ENCODE measurements at regions not wholly inside any gene's neighbourhood (a gene's known extent, or its start where the extent isn't known, plus 50 kb on each side); places are given as distances from the start of the nearest gene placed in this dataset.

GRCh38 chr3:106247902-106248684 lies 379.3 kb upstream of the CBLB start:
- Histone ChIP-seq H3K4me1 (no peaks in the 10 kb centered on the region), H3K27ac (no peak overlapping the region), H3K36me3 (no peaks in the 10 kb centered on the region), H3K9me3 (no peaks in the 10 kb centered on the region), H3K4me3 (no peak overlapping the region), H3K27me3 (no peaks in the 10 kb centered on the region)
- TF ChIP-seq, protein P1, sequence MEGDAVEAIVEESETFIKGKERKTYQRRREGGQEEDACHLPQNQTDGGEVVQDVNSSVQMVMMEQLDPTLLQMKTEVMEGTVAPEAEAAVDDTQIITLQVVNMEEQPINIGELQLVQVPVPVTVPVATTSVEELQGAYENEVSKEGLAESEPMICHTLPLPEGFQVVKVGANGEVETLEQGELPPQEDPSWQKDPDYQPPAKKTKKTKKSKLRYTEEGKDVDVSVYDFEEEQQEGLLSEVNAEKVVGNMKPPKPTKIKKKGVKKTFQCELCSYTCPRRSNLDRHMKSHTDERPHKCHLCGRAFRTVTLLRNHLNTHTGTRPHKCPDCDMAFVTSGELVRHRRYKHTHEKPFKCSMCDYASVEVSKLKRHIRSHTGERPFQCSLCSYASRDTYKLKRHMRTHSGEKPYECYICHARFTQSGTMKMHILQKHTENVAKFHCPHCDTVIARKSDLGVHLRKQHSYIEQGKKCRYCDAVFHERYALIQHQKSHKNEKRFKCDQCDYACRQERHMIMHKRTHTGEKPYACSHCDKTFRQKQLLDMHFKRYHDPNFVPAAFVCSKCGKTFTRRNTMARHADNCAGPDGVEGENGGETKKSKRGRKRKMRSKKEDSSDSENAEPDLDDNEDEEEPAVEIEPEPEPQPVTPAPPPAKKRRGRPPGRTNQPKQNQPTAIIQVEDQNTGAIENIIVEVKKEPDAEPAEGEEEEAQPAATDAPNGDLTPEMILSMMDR (IDR thresholded peaks at IDR 0.05), result no peak
- TF ChIP-seq POLR2A (IDR thresholded peaks at IDR 0.05), result no peak
- intact Hi-C loops (cut with DNase I; ENCODE audit: low total_unique reads), result no loop called here
- no peak for DNase-seq

DNA sequence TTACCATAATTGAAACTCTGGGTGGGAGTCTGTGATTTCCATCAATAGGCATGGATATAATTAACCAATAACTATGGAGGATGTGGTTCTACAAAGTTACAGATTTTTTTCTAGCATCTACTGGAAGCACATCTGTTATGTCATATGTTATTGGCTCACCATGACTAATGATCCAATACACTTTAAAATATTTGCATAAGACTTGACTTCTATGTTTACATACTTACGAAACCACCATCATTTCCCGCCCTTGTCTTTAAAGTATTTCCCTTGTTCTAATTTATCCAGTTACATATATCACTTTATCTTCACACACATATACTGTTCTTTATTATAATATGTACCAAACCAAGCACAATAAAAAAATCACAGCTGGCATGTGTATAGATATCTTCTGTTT lies 380.3 kb upstream of the CBLB start:
- intact Hi-C loops (cut with DNase I; ENCODE audit: low total_unique reads), result no loop called here
- DNase-seq, result no peak
- H3K4me1 ChIP-seq, result no peaks in the 10 kb centered on the region
- H3K9me3 ChIP-seq, result no peaks in the 10 kb centered on the region
- no peaks in the 10 kb centered on the region for H3K36me3 ChIP-seq
- TF ChIP-seq POLR2A (IDR thresholded peaks at IDR 0.05), result no peak
- TF ChIP-seq, protein P1 (IDR thresholded peaks at IDR 0.05), result no peak
- no peak overlapping the region for H3K27ac ChIP-seq
- no peak overlapping the region for H3K4me3 ChIP-seq
- no peaks in the 10 kb centered on the region for H3K27me3 ChIP-seq

GRCh38 chr3:106249981-106250380 lies 381.2 kb upstream of the CBLB start:
- Histone ChIP-seq H3K27ac (no peak overlapping the region), H3K4me1 (no peaks in the 10 kb centered on the region), H3K27me3 (no peaks in the 10 kb centered on the region), H3K9me3 (no peaks in the 10 kb centered on the region), H3K4me3 (no peak overlapping the region), H3K36me3 (no peaks in the 10 kb centered on the region)
- no peak for DNase-seq
- TF ChIP-seq, protein P1 (IDR thresholded peaks at IDR 0.05), result no peak
- TF ChIP-seq POLR2A (IDR thresholded peaks at IDR 0.05), result no peak
- intact Hi-C loops (cut with DNase I; ENCODE audit: low total_unique reads), result no loop called here

- intact Hi-C loops (cut with DNase I; ENCODE audit: low total_unique reads), result no loop called here
- DNase-seq, result no peak
- no peaks in the 10 kb centered on the region for H3K27me3 ChIP-seq
- H3K36me3 ChIP-seq, result no peaks in the 10 kb centered on the region
- H3K27ac ChIP-seq, result no peak overlapping the region
- TF ChIP-seq, protein P1 (IDR thresholded peaks at IDR 0.05), result no peak
- no peak for TF ChIP-seq POLR2A (IDR thresholded peaks at IDR 0.05)
- no peak overlapping the region for H3K4me3 ChIP-seq
- H3K9me3 ChIP-seq, result no peaks in the 10 kb centered on the region
- no peaks in the 10 kb centered on the region for H3K4me1 ChIP-seq
These were observed 382.5 kb upstream of the CBLB start for GRCh38 chr3:106251160-106251892.

DNA sequence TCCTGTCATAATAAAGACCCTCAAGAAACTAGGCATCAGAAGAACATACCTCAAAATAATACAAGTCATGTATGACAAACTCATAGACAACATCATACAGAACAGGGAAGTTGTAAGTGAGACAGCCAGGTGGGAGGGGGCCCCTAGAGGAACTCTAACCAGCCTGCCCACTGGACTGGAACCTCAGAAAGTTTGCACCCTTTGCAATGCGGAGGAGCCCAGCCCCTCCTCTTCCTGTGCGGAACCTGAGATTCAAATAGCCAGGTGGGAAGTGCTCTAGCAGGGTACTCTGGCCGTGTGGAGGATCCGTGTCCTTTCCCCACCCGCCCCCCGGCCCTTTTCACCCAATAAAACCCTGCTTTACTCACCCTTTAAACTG lies 387.0 kb upstream of the CBLB start:
- Histone ChIP-seq H3K4me3 (no peak overlapping the region), H3K27ac (no peak overlapping the region), H3K9me3 (no peaks in the 10 kb centered on the region), H3K4me1 (no peaks in the 10 kb centered on the region), H3K27me3 (no peaks in the 10 kb centered on the region), H3K36me3 (no peaks in the 10 kb centered on the region)
- intact Hi-C loops (cut with DNase I; ENCODE audit: low total_unique reads), result no loop called here
- DNase-seq, result no peak
- TF ChIP-seq, protein P1 (IDR thresholded peaks at IDR 0.05), result no peak
- TF ChIP-seq POLR2A (IDR thresholded peaks at IDR 0.05), result no peak

All from uterus (tissue), 3 donors.